Coronary artery (tissue), 2 donors: ENCODE measurements at regions not wholly inside any gene's neighbourhood (a gene's known extent, or its start where the extent isn't known, plus 50 kb on each side); places are given as distances from the start of the nearest gene placed in this dataset.

Source experiments
- DNase-seq: peaks from one replicate; pipeline ENCODE4 v3.0.0-alpha.2; 2017; ENCODE audit warnings: low spot score
- H3K27ac ChIP-seq, 2 donors: fragments of 200-600 bp; sonication (generic); one replicate each; pipeline ENCODE4 v1.5.1; 2016 to 2019
- H3K4me3 ChIP-seq: fragments of 200-600 bp; sonication (generic); 2 replicates; pipeline ENCODE4 v1.5.1; 2016; ENCODE audit warnings: mild to moderate bottlenecking, moderate library complexity
- CTCF ChIP-seq: fragments of 200-600 bp; sonication (generic); IDR thresholded peaks from one replicate; pipeline ENCODE4 v1.5.1; 2019; ENCODE audit warnings: antibody characterized with exemption

DNA sequence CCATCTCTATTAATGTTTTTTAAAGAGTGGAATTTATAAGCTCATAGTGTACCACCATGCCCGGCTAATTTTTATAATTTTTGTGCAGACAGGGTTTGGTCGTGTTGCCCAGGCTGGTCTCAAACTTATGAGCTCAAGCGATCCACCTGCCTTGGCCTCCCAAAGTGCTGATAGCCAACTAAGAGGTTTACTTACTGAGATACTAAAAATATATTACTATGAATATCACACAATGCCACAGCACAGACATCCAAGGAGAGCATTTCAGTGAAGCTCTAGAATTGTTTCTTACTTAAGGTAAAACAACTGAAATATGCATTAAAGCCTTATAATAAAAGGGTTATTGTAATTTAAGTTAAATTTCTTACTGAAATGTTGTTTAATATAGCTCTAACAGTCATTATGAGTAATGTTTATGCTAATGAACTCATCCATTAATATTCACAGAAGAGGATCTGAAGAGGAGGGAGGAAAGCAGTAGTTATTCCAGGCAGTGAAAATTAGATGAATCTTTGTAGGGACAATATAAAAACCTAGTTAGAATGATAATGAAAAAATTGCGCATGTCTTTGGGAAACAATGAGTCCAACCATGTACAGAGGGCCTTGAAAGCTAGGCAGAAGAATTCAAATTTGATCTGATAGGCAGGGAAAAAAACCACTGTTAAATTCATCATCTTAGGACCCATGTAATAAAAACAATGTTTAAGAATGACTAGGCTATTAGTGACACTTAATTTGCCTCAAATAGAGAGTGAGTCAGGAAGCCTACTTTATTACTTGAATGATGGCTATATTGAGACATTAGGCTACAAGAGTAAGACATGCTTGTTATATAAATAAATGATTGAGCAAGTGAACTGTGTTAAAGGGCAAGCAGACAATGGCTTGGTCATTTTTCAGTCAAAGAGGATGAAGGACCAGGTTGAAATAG lies 99.2 kb downstream of the SLC41A2 start:
- no peak for DNase-seq
- Histone ChIP-seq H3K27ac (no peak overlapping the region), H3K4me3 (no peak overlapping the region)
- no peak for TF ChIP-seq CTCF

- Histone ChIP-seq H3K4me3 (no peak overlapping the region), H3K27ac (no peak overlapping the region)
- no peak for TF ChIP-seq CTCF
- no peak for DNase-seq
Measured at GRCh38 chr12:104856531-104856930, 101.6 kb downstream of the SLC41A2 start.

DNA sequence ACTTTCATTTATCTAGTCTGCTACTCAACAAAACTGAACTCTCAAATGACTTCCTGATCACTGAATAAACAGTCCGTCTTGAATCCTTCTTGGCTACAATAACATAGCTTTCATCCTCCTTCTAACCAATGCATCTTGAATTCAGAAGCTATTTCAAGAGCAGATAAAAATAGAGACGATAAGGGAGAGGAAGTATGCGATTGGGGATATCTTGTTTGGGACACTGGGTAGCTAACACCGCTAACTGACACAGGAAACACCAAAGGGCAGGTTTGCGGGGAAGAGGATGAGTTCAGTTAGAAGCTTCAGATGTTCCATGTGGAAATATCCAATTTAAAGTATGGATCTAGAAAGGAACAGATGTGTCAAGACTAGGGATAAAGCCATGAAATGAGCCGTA lies 102.5 kb downstream of the SLC41A2 start:
- TF ChIP-seq CTCF: no peak
- Histone ChIP-seq H3K4me3 (no peak overlapping the region), H3K27ac (no peak overlapping the region)

DNA sequence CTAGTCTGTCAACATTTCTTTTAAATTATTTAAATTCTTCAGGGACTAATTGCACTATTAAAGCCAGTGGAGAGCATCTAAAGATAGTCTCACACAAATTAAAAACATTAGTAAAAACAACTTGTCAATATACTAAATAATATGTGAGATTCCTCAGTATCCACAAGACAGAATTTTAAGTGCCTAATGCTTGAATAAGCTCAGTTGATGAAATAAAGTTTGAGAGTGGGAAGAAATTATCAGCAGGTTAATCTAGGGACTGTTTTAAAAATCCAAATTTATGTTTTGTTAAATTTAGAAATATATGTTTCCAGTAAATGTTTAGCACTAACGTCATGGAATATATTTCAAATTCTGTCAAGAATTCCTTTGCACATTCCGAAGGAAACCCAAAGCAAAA lies 105.2 kb downstream of the SLC41A2 start:
- no peak for DNase-seq
- no peak for TF ChIP-seq CTCF
- no peak overlapping the region for H3K27ac ChIP-seq
- no peak overlapping the region for H3K4me3 ChIP-seq

More for the DNA sequence above, 102.5 kb downstream of the SLC41A2 start:
- no peak for DNase-seq

DNA sequence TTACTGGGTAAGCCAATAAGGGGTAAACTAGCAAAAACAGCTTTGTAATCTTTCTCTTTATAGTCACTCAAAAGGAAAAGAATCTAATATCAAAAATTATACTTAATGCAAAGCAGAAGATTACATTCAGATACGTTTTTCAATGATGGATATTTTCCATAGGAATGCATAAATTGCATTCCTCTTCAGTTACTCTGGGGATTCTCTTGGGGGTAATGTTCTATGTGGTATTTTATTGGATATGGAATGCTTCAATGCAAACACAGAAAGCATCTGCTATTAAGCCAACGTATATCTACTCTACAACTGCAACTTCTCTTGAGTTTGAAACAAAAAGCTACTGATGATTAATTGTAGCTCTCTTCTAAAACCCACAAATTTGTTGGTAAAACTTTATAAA lies 106.0 kb downstream of the SLC41A2 start:
- H3K4me3 ChIP-seq: no peak overlapping the region

DNA sequence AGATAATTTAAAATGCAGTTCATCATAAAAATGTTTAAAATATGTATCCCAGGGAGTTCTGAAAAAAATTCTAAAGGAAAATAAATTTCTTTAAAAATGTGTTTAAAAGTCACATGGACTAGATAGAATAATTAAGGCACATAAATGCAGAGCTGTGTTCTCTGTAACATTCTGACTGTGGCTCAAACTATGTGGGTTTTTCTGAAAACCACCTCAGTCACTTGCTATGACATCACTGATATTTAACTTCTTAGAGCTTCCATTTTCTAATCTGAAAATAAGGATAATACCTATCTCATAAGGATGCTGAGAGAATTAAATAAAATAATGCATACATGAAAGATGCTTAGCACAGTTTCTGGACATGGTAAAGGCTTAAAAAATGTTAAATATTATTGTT lies 107.3 kb downstream of the SLC41A2 start:
- no peak overlapping the region for H3K4me3 ChIP-seq
- H3K27ac ChIP-seq: no peak overlapping the region
- TF ChIP-seq CTCF: no peak
- no peak for DNase-seq

More for the DNA sequence above, 106.0 kb downstream of the SLC41A2 start:
- no peak for TF ChIP-seq CTCF
- H3K27ac ChIP-seq: no peak overlapping the region
- DNase-seq: no peak
